ENCODE measurements at regions not wholly inside any gene's neighbourhood (a gene's known extent, or its start where the extent isn't known, plus 50 kb on each side); places are given as distances from the start of the nearest gene placed in this dataset.

GRCh38 chr14:65203574-65203973, 101.3 kb upstream of the MAX start:
- Histone ChIP-seq H3K4ac (ENCODE audit: low read depth, low read length) (no peak overlapping the region), H3K9me3 (ENCODE audit: control insufficient read depth, insufficient read depth, low read length) (no peaks in the 10 kb centered on the region), H3K4me3 (ENCODE audit: insufficient read depth, low read depth, low read length) (no peak overlapping the region), H4K20me1 (ENCODE audit: insufficient read depth, low read length) (no peaks in the 10 kb centered on the region), H3K27ac (ENCODE audit: insufficient read depth, low read length) (no peak overlapping the region), H2BK5ac (ENCODE audit: low read depth, low read length, poor library complexity, severe bottlenecking) (no peak overlapping the region), H2AFZ (replicated peaks; ENCODE audit: low read length, poor library complexity) (no peak overlapping the region), H3K9ac (ENCODE audit: low read depth, low read length) (no peak overlapping the region), H4K5ac (ENCODE audit: low read depth, low read length) (no peak overlapping the region), H3K36me3 (ENCODE audit: control insufficient read depth, insufficient read depth, low read length) (no peaks in the 10 kb centered on the region), H3K23ac (ENCODE audit: low read depth, low read length) (no peak overlapping the region), H3K14ac (replicated peaks; ENCODE audit: low read depth, low read length) (no peak overlapping the region), H3K56ac (ENCODE audit: extremely low read depth, insufficient read depth, low read length) (no peak overlapping the region), H3K9me1 (ENCODE audit: insufficient read depth, low read length) (peaks cover 7% of the 10 kb centered on the region; the same call in 1 of the 2 replicates), H4K91ac (ENCODE audit: insufficient read depth, low read depth, low read length) (no peak overlapping the region), H2AK5ac (ENCODE audit: low read depth, low read length) (no peak overlapping the region), H2BK15ac (ENCODE audit: low read depth, low read length) (no peak overlapping the region), H3K18ac (ENCODE audit: low read depth, low read length) (no peak overlapping the region), H2BK20ac (ENCODE audit: low read depth, low read length) (no peak overlapping the region), H3K27me3 (ENCODE audit: control insufficient read depth, insufficient read depth, low read length) (no peaks in the 10 kb centered on the region), H2AK9ac (replicated peaks; ENCODE audit: low read depth, low read length, poor library complexity) (no peak overlapping the region), H3K4me2 (ENCODE audit: low read depth, low read length) (no peak overlapping the region), H3K79me1 (ENCODE audit: low read depth in 1 of 2, low read length in 2 of 2) (no peaks in the 10 kb centered on the region), H2BK120ac (ENCODE audit: low read depth, low read length) (no peak overlapping the region), H3K4me1 (ENCODE audit: control insufficient read depth, insufficient read depth, low read length) (peaks cover 6% of the 10 kb centered on the region), H4K8ac (ENCODE audit: low read depth in 2 of 2, low read length in 2 of 2) (no peak overlapping the region)
- no TSS peak for BruUV-seq (replicated peaks)
- ChIA-PET CTCF (no interaction called here), POLR2A (ENCODE audit: unreplicated experiment) (no interaction called here)
- intact Hi-C loops (cut with micrococcal nuclease): no loop called here
- WGBS, 2 experiments (ENCODE audit: extremely low coverage in 2 of 2, insufficient read length in 1 of 2): 20% methylated on average over 1 of the region's 5 CpGs; no CpG with 5 or more reads in 1 of the 2 experiments
- DNase-seq (no peak), ATAC-seq (ENCODE audit: low read depth) (no peak)
- no peak for TF ChIP-seq RFX5 (IDR thresholded peaks at IDR 0.05; ENCODE audit: low read depth, low read length)
- TF ChIP-seq, protein P1, sequence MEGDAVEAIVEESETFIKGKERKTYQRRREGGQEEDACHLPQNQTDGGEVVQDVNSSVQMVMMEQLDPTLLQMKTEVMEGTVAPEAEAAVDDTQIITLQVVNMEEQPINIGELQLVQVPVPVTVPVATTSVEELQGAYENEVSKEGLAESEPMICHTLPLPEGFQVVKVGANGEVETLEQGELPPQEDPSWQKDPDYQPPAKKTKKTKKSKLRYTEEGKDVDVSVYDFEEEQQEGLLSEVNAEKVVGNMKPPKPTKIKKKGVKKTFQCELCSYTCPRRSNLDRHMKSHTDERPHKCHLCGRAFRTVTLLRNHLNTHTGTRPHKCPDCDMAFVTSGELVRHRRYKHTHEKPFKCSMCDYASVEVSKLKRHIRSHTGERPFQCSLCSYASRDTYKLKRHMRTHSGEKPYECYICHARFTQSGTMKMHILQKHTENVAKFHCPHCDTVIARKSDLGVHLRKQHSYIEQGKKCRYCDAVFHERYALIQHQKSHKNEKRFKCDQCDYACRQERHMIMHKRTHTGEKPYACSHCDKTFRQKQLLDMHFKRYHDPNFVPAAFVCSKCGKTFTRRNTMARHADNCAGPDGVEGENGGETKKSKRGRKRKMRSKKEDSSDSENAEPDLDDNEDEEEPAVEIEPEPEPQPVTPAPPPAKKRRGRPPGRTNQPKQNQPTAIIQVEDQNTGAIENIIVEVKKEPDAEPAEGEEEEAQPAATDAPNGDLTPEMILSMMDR (conservative IDR thresholded peaks at IDR 0.05; ENCODE audit: low read depth, low read length): no peak
- dilution Hi-C loops (cut with HindIII; ENCODE audit: low sequenced_read_pairs, unreplicated experiment): no loop called here
- in situ Hi-C loops (cut with MboI; ENCODE audit: low sequenced_read_pairs): no loop called here

All from IMR-90 (cell line).